ENCODE measurements at regions not wholly inside any gene's neighbourhood (a gene's known extent, or its start where the extent isn't known, plus 50 kb on each side); places are given as distances from the start of the nearest gene placed in this dataset.

GRCh38 chr15:79682285-79682684 lies 214.5 kb downstream of the MTHFS start (continued):
- TF ChIP-seq HMGXB4 (CRISPR knock-in tag; IDR thresholded peaks at IDR 0.05) (no peak), ATF3 (CRISPR knock-in tag; conservative IDR thresholded peaks at IDR 0.05) (no peak), NFE2L1 (CRISPR knock-in tag; IDR thresholded peaks at IDR 0.05) (no peak), ARID4B (CRISPR knock-in tag; IDR thresholded peaks at IDR 0.05; ENCODE audit: borderline replicate concordance) (no peak), IRF1 (CRISPR knock-in tag; IDR thresholded peaks at IDR 0.05) (no peak), RELA (CRISPR knock-in tag; IDR thresholded peaks at IDR 0.05; ENCODE audit: borderline replicate concordance) (no peak), RORB (CRISPR knock-in tag; IDR thresholded peaks at IDR 0.05) (no peak), CREB1 (CRISPR knock-in tag; IDR thresholded peaks at IDR 0.05) (no peak), FOXK1 (CRISPR knock-in tag; IDR thresholded peaks at IDR 0.05) (no peak), ATF1 (CRISPR knock-in tag; IDR thresholded peaks at IDR 0.05) (no peak), ELF4 (CRISPR knock-in tag; IDR thresholded peaks at IDR 0.05; ENCODE audit: low read depth) (no peak), ETV6 (CRISPR knock-in tag; IDR thresholded peaks at IDR 0.05) (no peak), GABPB1 (CRISPR knock-in tag; IDR thresholded peaks at IDR 0.05) (no peak), CDX4 (CRISPR knock-in tag; IDR thresholded peaks at IDR 0.05; ENCODE audit: borderline replicate concordance) (no peak)

- DNase-seq (ENCODE audit: low spot score) = no peak
- Mint-ChIP-seq H3K27ac (no peak overlapping the region), H3K9me3 (no peaks in the 10 kb centered on the region; the same call in 1 of the 2 replicates), H3K4me3 (no peak overlapping the region), H3K27me3 (ENCODE audit: low read depth) (no peaks in the 10 kb centered on the region; the same call in 1 of the 2 replicates), H3K4me1 (peaks cover 21% of the 10 kb centered on the region), H3K36me3 (no peaks in the 10 kb centered on the region)
- POLR2A ChIA-PET = no interaction called here
- no peak for ATAC-seq
- CTCF ChIA-PET = no interaction called here
- TF ChIP-seq ZNF512 (CRISPR knock-in tag; IDR thresholded peaks at IDR 0.05; ENCODE audit: borderline replicate concordance) = no peak
- TF ChIP-seq ATF6 (CRISPR knock-in tag; IDR thresholded peaks at IDR 0.05) = no peak
- TF ChIP-seq ZNF281 (CRISPR knock-in tag; IDR thresholded peaks at IDR 0.05) = no peak
- TF ChIP-seq ZNF423 (CRISPR knock-in tag; IDR thresholded peaks at IDR 0.05) = no peak
- TF ChIP-seq NR3C1 (CRISPR knock-in tag; conservative IDR thresholded peaks at IDR 0.05; ENCODE audit: low read depth) = no peak
- TF ChIP-seq NFATC4 (CRISPR knock-in tag; IDR thresholded peaks at IDR 0.05) = no peak
- no peak for TF ChIP-seq CTCF (IDR thresholded peaks at IDR 0.05)
- TF ChIP-seq CREM (CRISPR knock-in tag; IDR thresholded peaks at IDR 0.05) = no peak
These were observed 213.9 kb downstream of the MTHFS start for GRCh38 chr15:79682851-79683288.

Data from WTC11 (cell line).